HepG2 (cell line): ENCODE measurements at regions not wholly inside any gene's neighbourhood (a gene's known extent, or its start where the extent isn't known, plus 50 kb on each side); places are given as distances from the start of the nearest gene placed in this dataset.

Source experiments
- ATAC-seq: fragments of 200-7000 bp; cut with Tn5 transposase; 3 replicates; pipeline ENCODE4 v1.9.1; 2020; ENCODE audit warnings: mild to moderate bottlenecking, moderate library complexity
- BruUV-seq: library from RNA; stranded (reverse); fragments of 400-500 nt; replicated peaks from 2 replicates; lab custom pipeline; 2021; lab: Mats Ljungman, UMichigan
- CTCF ChIA-PET: fragments of 300-600 bp; formaldehyde crosslinking; extraction: SDS; loops from one replicate; lab custom pipeline; 2021; ENCODE audit warnings: low total read pairs, inconsistent platforms, low intra/inter-chr PET ratio; lab: Yijun Ruan, JAX
- POLR2A ChIA-PET: fragments of 350-600 bp; sonication (Branson Sonifier 250); formaldehyde crosslinking; loops from one replicate; lab custom pipeline; 2020; ENCODE audit warnings: antibody characterized with exemption, inconsistent platforms; lab: Yijun Ruan, JAX
- DNase-seq: peaks from one replicate; pipeline ENCODE4 v3.0.0-alpha.2; 2015; ENCODE audit warnings: low spot score
- FAIRE-seq: peaks from 3 replicates; lab custom pipeline; 2011; peaks lifted over from hg19 to GRCh38; lab: Jason Lieb, UNC
- H2AFZ ChIP-seq: one replicate; pipeline ENCODE4 v1.6.1; 2011; ENCODE audit warnings: low read length, inconsistent platforms
- H3K27ac ChIP-seq: fragments of 300-600 bp; 3 replicates; pipeline ENCODE4 v1.8.0; 2011; ENCODE audit warnings: mixed run types, mild to moderate bottlenecking, mixed read lengths, low read length, inconsistent platforms; ENCODE audit not compliant: insufficient read depth; ENCODE audit errors: extremely low read length
- H3K27me3 ChIP-seq, 2 experiments: fragments of 200-600 bp in 1 of 2; 2 replicates in 1 of 2; 3 replicates in 1 of 2; pipeline versions ENCODE4 v1.6.0 to v1.8.0; 2011; ENCODE audit warnings: low read length in 2 of 2, mild to moderate bottlenecking in 2 of 2, moderate library complexity in 2 of 2, inconsistent platforms in 1 of 2; ENCODE audit not compliant: insufficient read depth in 2 of 2, control insufficient read depth in 1 of 2
- H3K36me3 ChIP-seq, 2 experiments: fragments of 200-600 bp in 1 of 2; replicated peaks in 1 of 2; 2 replicates in 1 of 2; 3 replicates in 1 of 2; pipeline versions ENCODE4 v1.5.1 to v1.8.0; 2011; ENCODE audit warnings: low read length in 2 of 2, inconsistent platforms in 1 of 2; ENCODE audit not compliant: insufficient read depth in 2 of 2, control insufficient read depth in 1 of 2
- H3K4me1 ChIP-seq: 2 replicates; pipeline ENCODE4 v1.5.1; 2012; ENCODE audit warnings: low read length, inconsistent platforms; ENCODE audit not compliant: insufficient read depth
- H3K4me2 ChIP-seq: 2 replicates; pipeline ENCODE4 v1.6.0; 2011; ENCODE audit warnings: low read depth, low read length, inconsistent platforms
- H3K4me3 ChIP-seq, 3 experiments: fragments of 200-600 bp in 1 of 3; sonication (generic), shearing (Covaris generic) in 1 of 3; replicated peaks in 1 of 3; 2 replicates each; pipeline ENCODE4 v1.5.1; 2011 to 2016; ENCODE audit warnings: low read length in 3 of 3, inconsistent platforms in 2 of 3, low read depth in 2 of 3, mild to moderate bottlenecking in 2 of 3, control low read depth in 1 of 3, mixed read lengths in 1 of 3; ENCODE audit not compliant: insufficient read depth in 1 of 3
- H3K79me2 ChIP-seq: one replicate; pipeline ENCODE4 v1.6.1; 2011; ENCODE audit warnings: low read length, inconsistent platforms; ENCODE audit not compliant: insufficient read depth
- H3K9ac ChIP-seq: 2 replicates; pipeline ENCODE4 v1.6.0; 2011; ENCODE audit warnings: mild to moderate bottlenecking, low read depth, low read length, inconsistent platforms; ENCODE audit not compliant: insufficient read depth
- H3K9me3 ChIP-seq: 2 replicates; pipeline ENCODE4 v1.5.1; 2012; ENCODE audit warnings: mild to moderate bottlenecking, low read length
- H4K20me1 ChIP-seq: 2 replicates; pipeline ENCODE4 v1.6.0; 2011; ENCODE audit warnings: inconsistent platforms, mild to moderate bottlenecking, low read length, moderate library complexity; ENCODE audit not compliant: insufficient read depth
- CBX1 ChIP-seq: IDR thresholded peaks from one replicate; pipeline ENCODE4 v1.6.1; 2016; ENCODE audit warnings: antibody characterized with exemption, low read depth
- ETV5 ChIP-seq: IDR thresholded peaks from 2 replicates; pipeline ENCODE4 v1.6.1; 2018; ENCODE audit warnings: missing biosample characterization, missing genetic modification reagents, inconsistent platforms, borderline replicate concordance
- MATR3 ChIP-seq: sonication (generic); formaldehyde crosslinking; IDR thresholded peaks from 2 replicates; pipeline ENCODE4 v1.4.0; 2020; ENCODE audit warnings: missing genetic modification reagents
- MEF2D ChIP-seq: sonication (generic); formaldehyde crosslinking; IDR thresholded peaks from 2 replicates; pipeline ENCODE4 v1.5.1; 2020; ENCODE audit warnings: mild to moderate bottlenecking, missing genetic modification reagents
- PHF8 ChIP-seq: sonication (generic); formaldehyde crosslinking; IDR thresholded peaks from 2 replicates; pipeline ENCODE4 v1.5.0; 2020; ENCODE audit warnings: missing genetic modification reagents
- POLR2AphosphoS5 ChIP-seq: IDR thresholded peaks from 2 replicates; pipeline ENCODE4 v1.6.1; 2012; ENCODE audit warnings: low read depth, low read length
- TRAFD1 ChIP-seq: sonication (generic); formaldehyde crosslinking; IDR thresholded peaks from 2 replicates; pipeline ENCODE4 v1.5.1; 2020; ENCODE audit warnings: missing genetic modification reagents, mild to moderate bottlenecking, borderline replicate concordance
- TSC22D2 ChIP-seq: sonication (generic); formaldehyde crosslinking; IDR thresholded peaks from 2 replicates; pipeline ENCODE4 v1.5.1; 2020; ENCODE audit warnings: missing genetic modification reagents, mild to moderate bottlenecking, borderline replicate concordance
- YEATS2 ChIP-seq: sonication (generic); formaldehyde crosslinking; IDR thresholded peaks from 2 replicates; pipeline ENCODE4 v1.4.0; 2020; ENCODE audit warnings: missing genetic modification reagents, borderline replicate concordance
- ZBTB20 ChIP-seq: sonication (generic); formaldehyde crosslinking; IDR thresholded peaks from 2 replicates; pipeline ENCODE4 v1.8.1; 2023; ENCODE audit warnings: missing genetic modification reagents, low read depth, mild to moderate bottlenecking, borderline replicate concordance
- ZFP41 ChIP-seq: sonication (generic); formaldehyde crosslinking; IDR thresholded peaks from 2 replicates; pipeline ENCODE4 v1.4.0; 2020; ENCODE audit warnings: mild to moderate bottlenecking, missing genetic modification reagents, borderline replicate concordance
- ZNF547 ChIP-seq: sonication (generic); formaldehyde crosslinking; IDR thresholded peaks from 2 replicates; pipeline ENCODE4 v1.5.1; 2020; ENCODE audit warnings: mild to moderate bottlenecking, missing genetic modification reagents
- ZNF589 ChIP-seq: sonication (generic); formaldehyde crosslinking; conservative IDR thresholded peaks from 2 replicates; pipeline ENCODE4 v1.8.0; 2022; ENCODE audit warnings: mild to moderate bottlenecking, moderate library complexity, missing genetic modification reagents
- WGBS: methylation state at CpG from one replicate; pipeline ENCODE4 v1.1.6; 2017; ENCODE audit warnings: low lambda C conversion rate; 5-methylcytosine and 5-hydroxymethylcytosine counted together
- in situ Hi-C: cut with HindIII; loops from 2 replicates; pipeline ENCODE4 v1.10.0; 2017; ENCODE audit warnings: low pct_unique_long_range_greater_than_20kb; ENCODE audit not compliant: extremely low pct_ligation_motif_present
- intact Hi-C: fragments of 100-400 bp; cut with micrococcal nuclease; formaldehyde crosslinking; loops from one replicate; pipeline ENCODE4 v1.10.0; 2022; ENCODE audit not compliant: unreplicated experiment
- TF ChIP-seq, protein P1 (sequence below): sonication (generic); formaldehyde crosslinking; IDR thresholded peaks from 2 replicates; pipeline ENCODE4 v1.5.0; 2020; ENCODE audit warnings: mild to moderate bottlenecking, missing genetic modification reagents, moderate library complexity

- no peak overlapping the region for H2AFZ ChIP-seq
- ChIA-PET CTCF (no interaction called here), POLR2A (no interaction called here)
- no peaks in the 10 kb centered on the region for H3K36me3 ChIP-seq
- no peak for ATAC-seq
- H3K4me2 ChIP-seq: no peak overlapping the region
- H3K27me3 ChIP-seq: no peaks in the 10 kb centered on the region; a peak in 1 of 5 replicates
- no peak overlapping the region for H3K4me3 ChIP-seq
- no peak overlapping the region for H3K27ac ChIP-seq
- no peaks in the 10 kb centered on the region for H4K20me1 ChIP-seq
- no peak for FAIRE-seq
- no peaks in the 10 kb centered on the region for H3K79me2 ChIP-seq
- intact Hi-C loops (no loop called here), in situ Hi-C loops (no loop called here)
- H3K9ac ChIP-seq: no peak overlapping the region
- no peaks in the 10 kb centered on the region for H3K9me3 ChIP-seq
- WGBS: 0% methylated on average over 2 of the region's 8 CpGs
- H3K4me1 ChIP-seq: no peaks in the 10 kb centered on the region
- no TSS peak for BruUV-seq
- TF ChIP-seq MEF2D (CRISPR knock-in tag): no peak
- TF ChIP-seq MATR3: no peak
- TF ChIP-seq TRAFD1 (CRISPR knock-in tag): no peak
- no peak for TF ChIP-seq CBX1
- no peak for TF ChIP-seq POLR2AphosphoS5
- no peak for TF ChIP-seq ZNF589 (CRISPR knock-in tag)
- TF ChIP-seq ZBTB20: no peak
- no peak for TF ChIP-seq ZFP41 (CRISPR knock-in tag)
- no peak for TF ChIP-seq ETV5 (CRISPR knock-in tag)
- TF ChIP-seq, protein P1, sequence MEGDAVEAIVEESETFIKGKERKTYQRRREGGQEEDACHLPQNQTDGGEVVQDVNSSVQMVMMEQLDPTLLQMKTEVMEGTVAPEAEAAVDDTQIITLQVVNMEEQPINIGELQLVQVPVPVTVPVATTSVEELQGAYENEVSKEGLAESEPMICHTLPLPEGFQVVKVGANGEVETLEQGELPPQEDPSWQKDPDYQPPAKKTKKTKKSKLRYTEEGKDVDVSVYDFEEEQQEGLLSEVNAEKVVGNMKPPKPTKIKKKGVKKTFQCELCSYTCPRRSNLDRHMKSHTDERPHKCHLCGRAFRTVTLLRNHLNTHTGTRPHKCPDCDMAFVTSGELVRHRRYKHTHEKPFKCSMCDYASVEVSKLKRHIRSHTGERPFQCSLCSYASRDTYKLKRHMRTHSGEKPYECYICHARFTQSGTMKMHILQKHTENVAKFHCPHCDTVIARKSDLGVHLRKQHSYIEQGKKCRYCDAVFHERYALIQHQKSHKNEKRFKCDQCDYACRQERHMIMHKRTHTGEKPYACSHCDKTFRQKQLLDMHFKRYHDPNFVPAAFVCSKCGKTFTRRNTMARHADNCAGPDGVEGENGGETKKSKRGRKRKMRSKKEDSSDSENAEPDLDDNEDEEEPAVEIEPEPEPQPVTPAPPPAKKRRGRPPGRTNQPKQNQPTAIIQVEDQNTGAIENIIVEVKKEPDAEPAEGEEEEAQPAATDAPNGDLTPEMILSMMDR (CRISPR knock-in tag): no peak
- no peak for TF ChIP-seq PHF8 (CRISPR knock-in tag)
- TF ChIP-seq TSC22D2 (CRISPR knock-in tag): no peak
- TF ChIP-seq ZNF547 (CRISPR knock-in tag): no peak
- no peak for TF ChIP-seq YEATS2 (CRISPR knock-in tag)
- DNase-seq: no peak
Observed at GRCh38 chr3:67142432-67142831, 144.3 kb downstream of the KBTBD8 start.
